ENCODE measurements at regions not wholly inside any gene's neighbourhood (a gene's known extent, or its start where the extent isn't known, plus 50 kb on each side); places are given as distances from the start of the nearest gene placed in this dataset.

DNA sequence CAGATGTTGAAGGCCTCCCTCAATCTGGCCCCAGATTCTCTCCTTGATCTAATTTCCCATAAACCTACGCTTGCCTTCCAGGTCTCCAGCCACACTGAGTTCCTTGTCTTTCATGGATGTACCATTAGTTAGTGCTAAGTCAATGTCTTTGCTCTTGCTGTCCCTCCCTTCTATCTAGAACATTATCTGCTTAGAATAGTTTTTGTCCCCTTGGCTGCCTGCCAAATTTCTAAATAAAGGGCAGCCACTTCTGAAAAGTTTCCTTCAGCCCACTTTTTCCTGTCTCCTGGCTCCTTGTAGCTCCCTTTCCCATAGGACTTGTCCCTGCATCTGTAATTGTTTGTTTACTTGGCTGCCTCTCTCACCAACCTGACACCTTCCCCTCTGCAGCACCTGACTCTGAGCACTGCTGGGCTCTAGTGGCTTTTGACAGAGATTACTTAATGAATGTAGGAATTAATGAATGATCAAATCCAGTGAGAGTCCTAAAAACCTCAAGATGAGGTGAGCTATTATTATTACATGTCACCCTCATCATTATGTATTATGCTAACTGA, 58.3 kb downstream of the CXCL12 start:
- TF ChIP-seq GATA1 (IDR thresholded peaks at IDR 0.05; ENCODE audit: low read depth, low read length) (no peak), POLR2A (IDR thresholded peaks at IDR 0.05; ENCODE audit: low read length) (no peak)
- DNase-seq, result no peak

GRCh38 chr10:44325596-44326307, 59.1 kb downstream of the CXCL12 start:
- no peak for DNase-seq

DNA sequence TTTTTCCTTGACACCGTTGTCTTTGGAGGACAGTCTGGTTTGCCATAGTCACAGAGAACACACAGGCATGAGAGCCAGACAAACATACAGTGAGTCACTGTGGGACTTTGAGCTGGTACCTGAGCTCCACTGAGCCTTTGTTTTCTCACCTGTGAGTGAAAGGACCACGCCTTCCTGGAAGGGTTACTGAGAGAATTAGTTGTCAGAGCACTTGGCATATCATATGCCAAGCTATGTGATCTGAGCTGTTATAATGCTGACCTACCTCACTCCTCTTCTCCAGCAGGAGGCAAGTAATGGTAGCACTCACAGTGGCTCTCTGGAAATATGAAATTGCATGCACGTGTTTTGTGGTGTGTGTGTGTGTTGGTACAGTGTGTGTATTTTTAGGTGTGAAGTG, 59.7 kb downstream of the CXCL12 start:
- no peak for DNase-seq
- TF ChIP-seq GATA1 (IDR thresholded peaks at IDR 0.05; ENCODE audit: low read depth, low read length), result no peak
- TF ChIP-seq POLR2A (IDR thresholded peaks at IDR 0.05; ENCODE audit: low read length), result no peak

More at GRCh38 chr10:44325596-44326307, 59.1 kb downstream of the CXCL12 start:
- TF ChIP-seq GATA1 (IDR thresholded peaks at IDR 0.05; ENCODE audit: low read depth, low read length) (no peak), POLR2A (IDR thresholded peaks at IDR 0.05; ENCODE audit: low read length) (no peak)

- TF ChIP-seq GATA1 (IDR thresholded peaks at IDR 0.05; ENCODE audit: low read depth, low read length) (no peak), POLR2A (IDR thresholded peaks at IDR 0.05; ENCODE audit: low read length) (no peak)
- DNase-seq, result no peak
Observed at GRCh38 chr10:44323838-44324237, 61.1 kb downstream of the CXCL12 start.

- DNase-seq, result no peak
- no peak for TF ChIP-seq POLR2A (IDR thresholded peaks at IDR 0.05; ENCODE audit: low read length)
- TF ChIP-seq GATA1 (IDR thresholded peaks at IDR 0.05; ENCODE audit: low read depth, low read length), result no peak
Observed at GRCh38 chr10:44322137-44322536, 62.8 kb downstream of the CXCL12 start.

DNA sequence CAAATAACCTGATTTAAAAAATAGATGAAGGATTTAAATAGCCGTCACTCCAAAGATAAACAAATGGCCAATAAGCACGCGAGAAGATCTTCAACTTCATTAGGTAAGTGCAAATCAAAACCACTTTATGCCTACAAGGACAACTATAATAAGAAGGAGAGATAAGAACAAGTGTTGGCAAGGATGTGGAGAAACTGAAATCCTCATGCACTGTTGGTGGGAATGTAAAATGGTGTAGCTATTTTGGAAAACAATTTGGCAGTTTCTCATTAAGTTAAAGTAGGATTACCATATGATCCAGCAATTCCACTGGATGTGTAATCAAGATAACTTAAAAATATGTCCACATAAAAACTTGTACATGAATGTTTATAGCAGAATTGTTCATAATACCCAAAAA, 64.1 kb downstream of the CXCL12 start:
- TF ChIP-seq GATA1 (IDR thresholded peaks at IDR 0.05; ENCODE audit: low read depth, low read length), result no peak
- no peak for TF ChIP-seq POLR2A (IDR thresholded peaks at IDR 0.05; ENCODE audit: low read length)
- DNase-seq, result no peak

DNA sequence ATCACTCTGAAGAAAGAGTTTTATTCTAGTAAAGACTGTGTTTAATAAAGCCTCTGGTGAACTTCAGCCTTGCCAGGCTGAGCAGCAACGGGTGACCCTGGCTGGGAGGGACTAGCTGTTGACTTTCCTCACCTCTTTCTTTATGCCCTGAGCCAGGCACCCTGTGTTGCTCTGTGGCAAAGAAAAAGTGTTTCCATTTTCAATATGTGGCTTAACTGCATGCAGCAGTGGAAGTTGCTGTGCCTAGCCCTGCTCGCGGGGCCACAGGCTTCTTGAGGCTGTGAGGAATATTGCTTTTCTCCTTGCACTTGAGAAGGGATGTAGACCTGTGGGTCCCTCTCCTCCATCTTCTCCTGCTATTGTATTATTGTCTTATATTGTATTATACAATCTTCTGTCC, 67.0 kb downstream of the CXCL12 start:
- DNase-seq, result no peak
- TF ChIP-seq POLR2A (IDR thresholded peaks at IDR 0.05; ENCODE audit: low read length), result no peak
- TF ChIP-seq GATA1 (IDR thresholded peaks at IDR 0.05; ENCODE audit: low read depth, low read length), result no peak

GRCh38 chr10:44316922-44317215, 68.0 kb downstream of the CXCL12 start:
- no peak for DNase-seq
- TF ChIP-seq POLR2A (IDR thresholded peaks at IDR 0.05; ENCODE audit: low read length) (no peak), GATA1 (IDR thresholded peaks at IDR 0.05; ENCODE audit: low read depth, low read length) (no peak)

DNA sequence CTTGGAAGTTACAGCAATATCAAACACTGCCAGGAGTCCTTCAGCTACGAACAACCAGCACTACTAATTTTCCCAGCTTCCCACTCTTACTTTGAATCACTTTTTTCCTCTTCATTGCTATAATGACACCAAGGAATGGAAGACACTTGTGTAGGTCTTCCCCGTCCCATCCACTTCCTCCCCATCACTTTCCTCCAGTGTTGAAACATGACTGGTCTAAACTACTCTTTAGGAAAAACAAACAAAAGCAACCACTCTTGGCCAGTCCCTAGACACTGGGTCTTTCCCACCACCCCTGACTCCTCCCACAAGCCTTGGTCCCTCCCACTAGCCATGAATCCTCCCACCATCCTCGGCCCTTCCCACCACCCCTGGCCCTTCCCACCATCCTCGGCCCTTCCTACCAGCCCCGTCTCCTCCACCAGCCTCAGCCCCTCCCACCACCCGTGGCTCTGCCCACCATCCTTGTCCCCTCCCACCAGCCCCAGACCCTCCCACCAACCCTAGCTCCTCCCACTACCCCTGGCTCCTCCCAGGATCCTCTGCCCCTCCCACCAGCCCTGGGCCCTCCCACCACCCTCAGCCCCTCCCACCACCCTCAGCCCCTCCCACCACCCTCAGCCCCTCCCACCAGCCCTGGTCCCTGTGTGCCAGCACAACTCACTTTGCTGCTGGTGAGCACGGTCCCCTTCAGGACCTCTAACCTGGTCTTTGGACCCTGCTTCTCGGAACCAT, 68.5 kb downstream of the CXCL12 start:
- TF ChIP-seq POLR2A (IDR thresholded peaks at IDR 0.05; ENCODE audit: low read length) (no peak), GATA1 (IDR thresholded peaks at IDR 0.05; ENCODE audit: low read depth, low read length) (no peak)
- peak; percentile 31 to 56 for DNase-seq

DNA sequence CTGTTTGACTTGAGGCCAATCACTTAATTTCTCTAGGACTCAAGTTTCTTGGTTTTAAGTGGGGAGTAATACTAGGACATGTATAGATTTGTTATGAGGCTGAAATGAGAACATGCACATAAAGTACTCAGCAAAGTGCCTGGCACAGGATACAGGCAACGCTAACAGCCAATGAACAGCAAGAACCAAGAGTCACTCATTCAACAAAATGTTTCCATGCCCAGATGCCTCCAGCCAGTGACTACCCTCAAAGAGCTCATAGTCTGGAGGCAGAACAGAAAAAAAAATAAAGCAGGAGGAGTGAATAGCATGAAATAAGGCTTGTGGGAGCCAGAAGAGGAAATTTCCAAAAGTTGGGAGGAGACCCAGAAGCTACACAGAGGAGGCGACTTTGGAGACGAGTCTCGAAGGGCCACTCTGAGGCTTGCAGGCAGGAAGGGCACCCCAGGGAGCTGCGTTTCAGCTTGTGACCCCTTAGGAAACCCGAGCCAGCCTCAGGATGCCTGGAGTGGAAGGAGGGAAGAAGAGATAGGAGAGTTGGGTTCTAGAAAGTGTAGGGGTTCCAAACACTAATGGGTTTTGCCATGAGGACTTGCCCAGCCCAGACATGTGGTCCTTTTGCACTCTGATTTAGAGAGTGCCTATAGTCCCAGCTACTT, 70.0 kb downstream of the CXCL12 start:
- TF ChIP-seq POLR2A (IDR thresholded peaks at IDR 0.05; ENCODE audit: low read length), result no peak
- no peak for TF ChIP-seq GATA1 (IDR thresholded peaks at IDR 0.05; ENCODE audit: low read depth, low read length)
- DNase-seq, result no peak

- TF ChIP-seq GATA1 (IDR thresholded peaks at IDR 0.05; ENCODE audit: low read depth, low read length) (no peak), POLR2A (IDR thresholded peaks at IDR 0.05; ENCODE audit: low read length) (no peak)
- no peak for DNase-seq
Observed at GRCh38 chr10:44313761-44314165, 71.1 kb downstream of the CXCL12 start.

DNA sequence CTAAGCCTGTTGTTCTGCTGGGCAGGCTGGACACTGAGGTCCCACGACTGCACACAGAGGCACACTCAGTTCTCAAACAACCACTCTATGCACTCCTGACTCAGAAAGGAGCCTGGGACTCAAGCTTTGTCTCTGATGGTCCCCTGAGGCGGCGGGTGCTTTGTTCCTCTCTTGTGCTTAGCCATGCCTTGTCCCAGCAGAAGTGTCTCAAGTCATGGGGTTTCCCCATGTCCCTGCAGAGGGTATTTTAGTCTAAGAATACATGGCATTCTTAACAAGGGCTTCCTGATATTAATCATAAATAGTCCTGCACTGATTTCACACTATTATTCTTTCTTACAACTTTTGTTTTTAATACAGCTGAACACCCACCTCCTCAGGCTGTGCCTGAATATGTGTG, 72.5 kb downstream of the CXCL12 start:
- DNase-seq, result no peak
- TF ChIP-seq POLR2A (IDR thresholded peaks at IDR 0.05; ENCODE audit: low read length), result no peak
- no peak for TF ChIP-seq GATA1 (IDR thresholded peaks at IDR 0.05; ENCODE audit: low read depth, low read length)

GRCh38 chr10:44311563-44312051, 73.3 kb downstream of the CXCL12 start:
- no peak for DNase-seq
- TF ChIP-seq POLR2A (IDR thresholded peaks at IDR 0.05; ENCODE audit: low read length), result no peak
- TF ChIP-seq GATA1 (IDR thresholded peaks at IDR 0.05; ENCODE audit: low read depth, low read length), result no peak
